H9 (cell line): ENCODE measurements at regions not wholly inside any gene's neighbourhood (a gene's known extent, or its start where the extent isn't known, plus 50 kb on each side); places are given as distances from the start of the nearest gene placed in this dataset.

ENCODE experiments used
- DNase-seq: peaks from one replicate; pipeline ENCODE4 v3.0.0-alpha.2; 2017
- H2AFZ ChIP-seq: one replicate; pipeline ENCODE4 v1.6.1; 2013; ENCODE audit warnings: mild to moderate bottlenecking, low read length, control low read depth, moderate library complexity
- H2AK5ac ChIP-seq: 2 replicates; pipeline ENCODE4 v1.6.1; 2013; ENCODE audit warnings: low read length, control low read depth, mixed read lengths; ENCODE audit not compliant: insufficient read length
- H2BK120ac ChIP-seq: one replicate; pipeline ENCODE4 v1.6.1; 2013; ENCODE audit warnings: low read depth, mild to moderate bottlenecking, low read length, control low read depth, inconsistent platforms; ENCODE audit not compliant: poor library complexity, severe bottlenecking
- H2BK12ac ChIP-seq: 2 replicates; pipeline ENCODE4 v1.6.1; 2013; ENCODE audit warnings: low read length, control low read depth, mixed read lengths, low read depth; ENCODE audit not compliant: insufficient read length
- H2BK15ac ChIP-seq: 2 replicates; pipeline ENCODE4 v1.6.1; 2013; ENCODE audit warnings: low read depth, low read length, control low read depth
- H2BK20ac ChIP-seq: one replicate; pipeline ENCODE4 v1.6.1; 2013; ENCODE audit warnings: low read depth, mild to moderate bottlenecking, low read length, control low read depth, inconsistent platforms; ENCODE audit not compliant: poor library complexity, severe bottlenecking
- H2BK5ac ChIP-seq: 2 replicates; pipeline ENCODE4 v1.6.1; 2013; ENCODE audit warnings: low read length, control low read depth, mixed read lengths; ENCODE audit not compliant: insufficient read length
- H3K14ac ChIP-seq: 2 replicates; pipeline ENCODE4 v1.6.1; 2013; ENCODE audit warnings: low read length, control low read depth; ENCODE audit not compliant: insufficient read depth
- H3K18ac ChIP-seq: 2 replicates; pipeline ENCODE4 v1.6.1; 2013; ENCODE audit warnings: low read depth, mild to moderate bottlenecking, mixed read lengths, low read length, control low read depth; ENCODE audit not compliant: insufficient read length
- H3K23ac ChIP-seq: 2 replicates; pipeline ENCODE4 v1.6.1; 2013; ENCODE audit warnings: low read length, control low read depth, mixed read lengths, low read depth; ENCODE audit not compliant: insufficient read length
- H3K23me2 ChIP-seq: 2 replicates; pipeline ENCODE4 v1.6.1; 2013; ENCODE audit warnings: low read depth, mild to moderate bottlenecking, mixed read lengths, low read length, control low read depth; ENCODE audit not compliant: insufficient read length, poor library complexity, severe bottlenecking
- H3K27ac ChIP-seq: 2 replicates; pipeline ENCODE4 v1.5.1; 2013; ENCODE audit warnings: low read length, control low read depth, mixed read lengths, low read depth; ENCODE audit not compliant: insufficient read length
- H3K27me3 ChIP-seq: 2 replicates; pipeline ENCODE4 v1.6.1; 2013; ENCODE audit warnings: low read length, control low read depth, inconsistent platforms; ENCODE audit not compliant: insufficient read depth
- H3K4ac ChIP-seq: 2 replicates; pipeline ENCODE4 v1.6.1; 2013; ENCODE audit warnings: low read depth, mild to moderate bottlenecking, control low read depth, inconsistent platforms, low read length, moderate library complexity
- H3K4me1 ChIP-seq: 2 replicates; pipeline ENCODE4 v1.6.1; 2013; ENCODE audit warnings: low read length, control low read depth, inconsistent platforms; ENCODE audit not compliant: insufficient read depth
- H3K4me2 ChIP-seq: 2 replicates; pipeline ENCODE4 v1.6.1; 2013; ENCODE audit warnings: low read length, control low read depth, mixed read lengths; ENCODE audit not compliant: insufficient read length, insufficient read depth
- H3K56ac ChIP-seq: 2 replicates; pipeline ENCODE4 v1.6.1; 2013; ENCODE audit warnings: low read depth, mild to moderate bottlenecking, mixed read lengths, low read length, control low read depth; ENCODE audit not compliant: insufficient read length
- H3K79me1 ChIP-seq: 2 replicates; pipeline ENCODE4 v1.6.1; 2013; ENCODE audit warnings: low read depth, mild to moderate bottlenecking, moderate library complexity, low read length, control low read depth, inconsistent platforms; ENCODE audit not compliant: insufficient read depth, poor library complexity, severe bottlenecking
- H3K79me2 ChIP-seq: 2 replicates; pipeline ENCODE4 v1.6.1; 2013; ENCODE audit warnings: low read length, control low read depth, inconsistent platforms; ENCODE audit not compliant: insufficient read depth
- H3K9ac ChIP-seq: 2 replicates; pipeline ENCODE4 v1.6.1; 2013; ENCODE audit warnings: low read length, control low read depth, mixed read lengths; ENCODE audit not compliant: insufficient read length; ENCODE audit errors: extremely low read depth
- H3K9me3 ChIP-seq: one replicate; pipeline ENCODE4 v1.6.1; 2013; ENCODE audit warnings: low read depth, low read length, inconsistent platforms; ENCODE audit not compliant: control insufficient read depth
- H3T11ph ChIP-seq: one replicate; pipeline ENCODE4 v1.6.1; 2013; ENCODE audit warnings: mild to moderate bottlenecking, low read length, control low read depth, inconsistent platforms
- H4K20me1 ChIP-seq: one replicate; pipeline ENCODE4 v1.6.1; 2013; ENCODE audit not compliant: control insufficient read depth, insufficient read length, insufficient read depth
- H4K5ac ChIP-seq: 2 replicates; pipeline ENCODE4 v1.6.1; 2013; ENCODE audit warnings: low read depth, mild to moderate bottlenecking, mixed read lengths, low read length, control low read depth; ENCODE audit not compliant: insufficient read length
- H4K8ac ChIP-seq: replicated peaks from 2 replicates; pipeline ENCODE4 v1.6.1; 2013; ENCODE audit warnings: low read length, control low read depth, mixed read lengths, low read depth; ENCODE audit not compliant: insufficient read length
- H4K91ac ChIP-seq: 2 replicates; pipeline ENCODE4 v1.6.1; 2013; ENCODE audit warnings: low read depth, mild to moderate bottlenecking, moderate library complexity, mixed read lengths, low read length, control low read depth; ENCODE audit not compliant: insufficient read length
- H3K27ac Mint-ChIP-seq, 3 experiments: 2 replicates in 2 of 3; 3 replicates in 1 of 3; pipeline ENCODE4 v1.8.0; 2020 to 2021; ENCODE audit warnings: mixed read lengths in 3 of 3, mild to moderate bottlenecking in 1 of 3, moderate library complexity in 1 of 3
- H3K27me3 Mint-ChIP-seq: 2 replicates; pipeline ENCODE4 v1.8.0; 2021; ENCODE audit warnings: low read depth, mild to moderate bottlenecking, moderate library complexity, mixed read lengths
- H3K36me3 Mint-ChIP-seq, 3 experiments: 2 replicates in 2 of 3; 3 replicates in 1 of 3; pipeline ENCODE4 v1.8.0; 2020 to 2021; ENCODE audit warnings: low read depth in 3 of 3, mixed read lengths in 3 of 3; ENCODE audit not compliant: insufficient read depth in 1 of 3
- H3K4me1 Mint-ChIP-seq, 2 experiments: 2 replicates each; pipeline ENCODE4 v1.8.0; 2020; ENCODE audit warnings: mixed read lengths in 2 of 2
- H3K4me3 Mint-ChIP-seq, 2 experiments: 2 replicates in 1 of 2; 3 replicates in 1 of 2; pipeline ENCODE4 v1.8.0; 2020 to 2021; ENCODE audit warnings: mild to moderate bottlenecking in 2 of 2, mixed read lengths in 2 of 2, moderate library complexity in 1 of 2
- H3K9me3 Mint-ChIP-seq, 2 experiments: 2 replicates in 1 of 2; 3 replicates in 1 of 2; pipeline ENCODE4 v1.8.0; 2020; ENCODE audit warnings: mild to moderate bottlenecking in 2 of 2, mixed read lengths in 2 of 2, moderate library complexity in 1 of 2
- WGBS: extraction: QIAGEN DNeasy Blood & Tissue Kit; methylation state at CpG from one replicate; pipeline ENCODE4 v1.1.7; 2013; ENCODE audit warnings: missing lambda C conversion rate, low lambda C conversion rate, mixed read lengths; ENCODE audit not compliant: insufficient read length; ENCODE audit errors: extremely low coverage; 5-methylcytosine and 5-hydroxymethylcytosine counted together
- TF ChIP-seq, protein P1 (sequence below): fragments of 200-600 bp; sonication (generic); conservative IDR thresholded peaks from 3 replicates; pipeline ENCODE4 v1.8.0; 2021; ENCODE audit warnings: antibody characterized with exemption, mild to moderate bottlenecking

DNA sequence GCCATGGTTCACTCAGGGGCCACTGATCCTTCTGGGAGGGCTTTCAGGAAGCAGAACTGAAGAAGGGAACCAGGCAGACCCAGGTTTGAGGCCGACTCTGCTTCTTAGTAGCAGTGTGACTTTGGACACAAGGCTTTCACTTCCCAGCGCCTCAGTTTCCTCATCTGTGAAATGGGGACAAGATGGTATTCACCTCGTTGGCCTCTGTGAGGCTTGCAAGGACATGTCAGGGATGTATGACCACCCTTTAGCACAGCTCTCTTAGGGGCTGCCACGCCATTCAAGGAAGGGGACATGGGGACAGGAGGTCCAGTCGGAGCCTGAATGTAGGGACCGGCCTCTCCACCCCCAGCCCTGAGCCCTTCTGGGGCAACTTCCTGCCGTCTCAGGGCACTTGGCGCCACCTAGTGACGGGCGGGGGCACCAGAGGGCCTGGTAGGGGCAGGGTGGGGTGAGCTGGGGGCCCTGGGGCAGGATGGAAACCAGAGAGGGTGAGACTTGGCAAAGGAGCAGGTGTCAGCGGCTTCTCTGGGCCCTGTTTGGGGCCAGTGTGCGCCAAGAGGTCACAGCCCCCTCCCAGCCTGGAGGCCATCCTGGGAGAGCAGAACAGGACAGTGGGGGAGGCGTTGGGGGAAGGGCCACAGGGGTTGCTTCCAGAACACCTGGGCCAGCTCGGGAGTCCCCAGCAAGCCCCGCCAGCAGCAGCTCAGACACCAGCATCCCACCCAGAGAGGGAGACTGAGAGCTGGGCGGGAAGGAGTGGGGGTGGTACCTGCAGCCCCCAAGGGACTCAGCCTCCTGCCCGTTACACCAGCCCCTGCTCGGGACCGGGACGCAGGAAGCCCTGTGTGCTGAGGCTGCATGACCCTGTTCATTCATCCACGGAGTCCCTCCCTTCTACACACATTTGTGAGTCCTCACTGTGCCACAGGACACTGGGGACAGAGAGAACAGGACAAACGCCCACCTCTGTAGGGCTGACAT lies 102.5 kb upstream of the TARDBP start:
- WGBS, result no CpG with 5 or more reads among the region's 22 CpGs
- Mint-ChIP-seq H3K4me1 (peaks cover 15 to 21% of the 10 kb centered on the region in 2 experiments), H3K4me3 (no peak overlapping the region), H3K27ac (no peak overlapping the region), H3K9me3 (no peaks in the 10 kb centered on the region; a peak in 1 of 5 replicates), H3K27me3 (peaks cover 2% of the 10 kb centered on the region), H3K36me3 (no peaks in the 10 kb centered on the region)
- Histone ChIP-seq H3K79me1 (no peaks in the 10 kb centered on the region), H2AFZ (no peak overlapping the region), H4K20me1 (no peaks in the 10 kb centered on the region), H4K91ac (no peak overlapping the region), H2BK12ac (no peak overlapping the region), H3K4me1 (no peaks in the 10 kb centered on the region; the same call in 1 of the 2 replicates), H3K4me2 (no peak overlapping the region), H3K56ac (no peak overlapping the region), H3T11ph (no peak overlapping the region), H3K23ac (no peak overlapping the region), H3K9ac (no peak overlapping the region), H2BK120ac (no peak overlapping the region), H3K4ac (no peak overlapping the region), H2AK5ac (no peak overlapping the region), H3K14ac (peak overlapping the region; percentile 40; the same call in 1 of the 2 replicates), H3K23me2 (no peaks in the 10 kb centered on the region), H4K5ac (no peak overlapping the region), H4K8ac (no peak overlapping the region), H3K27me3 (no peaks in the 10 kb centered on the region), H3K79me2 (no peaks in the 10 kb centered on the region), H2BK15ac (no peak overlapping the region), H2BK5ac (no peak overlapping the region), H2BK20ac (no peak overlapping the region), H3K27ac (no peak overlapping the region), H3K18ac (no peak overlapping the region), H3K9me3 (no peaks in the 10 kb centered on the region)
- DNase-seq, result peak; percentile 80
- TF ChIP-seq, protein P1, sequence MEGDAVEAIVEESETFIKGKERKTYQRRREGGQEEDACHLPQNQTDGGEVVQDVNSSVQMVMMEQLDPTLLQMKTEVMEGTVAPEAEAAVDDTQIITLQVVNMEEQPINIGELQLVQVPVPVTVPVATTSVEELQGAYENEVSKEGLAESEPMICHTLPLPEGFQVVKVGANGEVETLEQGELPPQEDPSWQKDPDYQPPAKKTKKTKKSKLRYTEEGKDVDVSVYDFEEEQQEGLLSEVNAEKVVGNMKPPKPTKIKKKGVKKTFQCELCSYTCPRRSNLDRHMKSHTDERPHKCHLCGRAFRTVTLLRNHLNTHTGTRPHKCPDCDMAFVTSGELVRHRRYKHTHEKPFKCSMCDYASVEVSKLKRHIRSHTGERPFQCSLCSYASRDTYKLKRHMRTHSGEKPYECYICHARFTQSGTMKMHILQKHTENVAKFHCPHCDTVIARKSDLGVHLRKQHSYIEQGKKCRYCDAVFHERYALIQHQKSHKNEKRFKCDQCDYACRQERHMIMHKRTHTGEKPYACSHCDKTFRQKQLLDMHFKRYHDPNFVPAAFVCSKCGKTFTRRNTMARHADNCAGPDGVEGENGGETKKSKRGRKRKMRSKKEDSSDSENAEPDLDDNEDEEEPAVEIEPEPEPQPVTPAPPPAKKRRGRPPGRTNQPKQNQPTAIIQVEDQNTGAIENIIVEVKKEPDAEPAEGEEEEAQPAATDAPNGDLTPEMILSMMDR, result peak; percentile 92
